ENCODE measurements at regions not wholly inside any gene's neighbourhood (a gene's known extent, or its start where the extent isn't known, plus 50 kb on each side); places are given as distances from the start of the nearest gene placed in this dataset.
"Not testable (repeated sequence)": the region's sequence is repeated elsewhere in the genome, so short reads cannot be mapped to it uniquely, and the experiment has no call there.

DNA sequence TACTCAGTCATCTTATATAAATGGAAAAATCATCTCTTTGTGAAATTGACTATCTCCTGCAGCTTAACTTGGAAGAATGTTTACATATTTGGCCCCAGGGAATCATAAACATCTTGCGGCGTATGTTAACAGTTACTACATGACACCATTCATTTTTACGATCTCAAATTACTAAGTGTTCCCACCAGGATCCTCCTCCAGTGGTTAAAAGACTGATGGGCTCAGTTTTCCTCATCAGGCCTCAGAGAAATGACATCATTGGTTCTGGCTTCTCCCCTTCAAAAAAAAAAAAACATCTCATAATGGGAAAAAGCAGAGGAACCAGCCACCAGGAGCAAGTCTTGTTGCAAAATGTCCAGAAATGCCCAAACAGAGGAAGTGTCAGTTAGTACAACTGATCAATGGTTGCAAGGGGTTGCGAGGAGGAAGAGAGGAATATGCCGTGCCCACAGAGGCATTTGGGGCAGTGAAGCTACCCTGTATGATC lies 70.5 kb upstream of the LIPC start:
- POLR2A ChIA-PET: no interaction called here
- peaks cover 2% of the 10 kb centered on the region for H3K9me3 Mint-ChIP-seq
- no peak overlapping the region for H3K4me3 Mint-ChIP-seq
- CTCF ChIA-PET: no interaction called here
- H3K36me3 Mint-ChIP-seq: no peaks in the 10 kb centered on the region
- H3K4me1 Mint-ChIP-seq (ENCODE audit: low read depth): peaks cover 23% of the 10 kb centered on the region
- H3K27ac Mint-ChIP-seq: no peak overlapping the region
- DNase-seq: no peak
- peaks cover 4% of the 10 kb centered on the region for H3K27me3 Mint-ChIP-seq
- intact Hi-C loops (cut with micrococcal nuclease): no loop called here

GRCh38 chr15:58362262-58362922 lies 69.4 kb upstream of the LIPC start:
- Mint-ChIP-seq H3K4me3 (no peak overlapping the region), H3K9me3 (peaks cover 2% of the 10 kb centered on the region), H3K27ac (no peak overlapping the region), H3K4me1 (ENCODE audit: low read depth) (peaks cover 15% of the 10 kb centered on the region), H3K27me3 (peaks cover 4% of the 10 kb centered on the region), H3K36me3 (no peaks in the 10 kb centered on the region)
- intact Hi-C loops (cut with micrococcal nuclease): no loop called here
- DNase-seq: no peak
- ChIA-PET CTCF (no interaction called here), POLR2A (no interaction called here)

GRCh38 chr15:58363118-58363517 lies 68.7 kb upstream of the LIPC start:
- DNase-seq; H3K36me3 Mint-ChIP-seq; H3K9me3 Mint-ChIP-seq; POLR2A ChIA-PET; intact Hi-C loops (cut with micrococcal nuclease); H3K4me3 Mint-ChIP-seq; CTCF ChIA-PET; H3K4me1 Mint-ChIP-seq (ENCODE audit: low read depth); H3K27me3 Mint-ChIP-seq; H3K27ac Mint-ChIP-seq: not testable (repeated sequence)

- H3K4me1 Mint-ChIP-seq (ENCODE audit: low read depth); H3K27ac Mint-ChIP-seq; H3K9me3 Mint-ChIP-seq; H3K27me3 Mint-ChIP-seq; POLR2A ChIA-PET; CTCF ChIA-PET; intact Hi-C loops (cut with micrococcal nuclease); H3K4me3 Mint-ChIP-seq; H3K36me3 Mint-ChIP-seq; DNase-seq: not testable (repeated sequence)
Observed at GRCh38 chr15:58363673-58364072, 68.1 kb upstream of the LIPC start.

DNA sequence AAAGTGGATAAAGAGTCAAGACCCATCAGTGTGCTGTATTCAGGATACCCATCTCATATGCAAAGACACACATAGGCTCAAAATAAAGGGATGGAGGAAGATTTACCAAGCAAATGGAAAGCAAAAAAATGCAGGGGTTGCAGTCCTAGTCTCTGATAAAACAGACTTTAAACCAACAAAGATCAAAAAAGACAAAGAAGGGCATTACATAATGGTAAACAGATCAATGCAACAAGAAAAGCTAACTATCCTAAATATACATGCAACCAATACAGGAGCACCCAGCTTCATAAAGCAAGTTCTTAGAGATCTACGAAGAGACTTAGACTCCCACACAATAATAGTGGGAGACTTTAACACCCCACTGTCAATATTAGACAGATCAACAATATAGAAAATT lies 66.7 kb upstream of the LIPC start:
- H3K27me3 Mint-ChIP-seq; POLR2A ChIA-PET; intact Hi-C loops (cut with micrococcal nuclease): not testable (repeated sequence)

DNA sequence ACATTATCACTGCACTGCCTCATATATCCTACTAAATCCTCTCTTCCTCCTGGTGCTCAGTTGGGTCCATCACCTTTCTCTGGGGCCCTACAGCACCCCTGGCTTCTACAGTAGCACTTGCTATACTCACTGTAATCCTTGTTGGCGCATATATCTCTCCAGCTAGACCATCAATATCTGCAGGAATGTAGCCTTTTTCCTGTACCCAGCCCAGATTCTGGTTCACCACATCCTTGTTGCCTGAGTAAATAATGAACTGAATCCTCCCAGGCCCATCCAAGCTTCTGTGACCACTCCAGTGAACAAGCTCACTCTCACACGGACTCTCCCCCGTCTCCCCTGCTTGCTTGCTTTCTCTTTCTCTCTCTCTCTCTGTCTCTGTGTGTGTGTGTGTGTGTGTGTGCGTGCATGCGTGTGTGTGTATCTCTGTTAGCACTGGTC lies 62.5 kb upstream of the LIPC start:
- POLR2A ChIA-PET: no interaction called here
- peaks cover 6% of the 10 kb centered on the region for H3K27me3 Mint-ChIP-seq
- CTCF ChIA-PET: no interaction called here
- peaks cover 19% of the 10 kb centered on the region for H3K9me3 Mint-ChIP-seq
- no peak overlapping the region for H3K27ac Mint-ChIP-seq
- H3K4me3 Mint-ChIP-seq: peak overlapping the region; percentile 8
- no peak for DNase-seq
- intact Hi-C loops (cut with micrococcal nuclease): no loop called here
- H3K4me1 Mint-ChIP-seq (ENCODE audit: low read depth): peaks cover 4% of the 10 kb centered on the region
- peaks cover 4% of the 10 kb centered on the region for H3K36me3 Mint-ChIP-seq

More for the DNA sequence above, 66.7 kb upstream of the LIPC start:
- H3K27ac Mint-ChIP-seq; H3K4me1 Mint-ChIP-seq (ENCODE audit: low read depth); H3K36me3 Mint-ChIP-seq; H3K9me3 Mint-ChIP-seq; H3K4me3 Mint-ChIP-seq; DNase-seq: not testable (repeated sequence)
- CTCF ChIA-PET: interaction anchor here (1.1 kb wide), 1 partner anchor 96 kb away, joined by 4 read pairs; no protein-coding TSS in a partner anchor

DNA sequence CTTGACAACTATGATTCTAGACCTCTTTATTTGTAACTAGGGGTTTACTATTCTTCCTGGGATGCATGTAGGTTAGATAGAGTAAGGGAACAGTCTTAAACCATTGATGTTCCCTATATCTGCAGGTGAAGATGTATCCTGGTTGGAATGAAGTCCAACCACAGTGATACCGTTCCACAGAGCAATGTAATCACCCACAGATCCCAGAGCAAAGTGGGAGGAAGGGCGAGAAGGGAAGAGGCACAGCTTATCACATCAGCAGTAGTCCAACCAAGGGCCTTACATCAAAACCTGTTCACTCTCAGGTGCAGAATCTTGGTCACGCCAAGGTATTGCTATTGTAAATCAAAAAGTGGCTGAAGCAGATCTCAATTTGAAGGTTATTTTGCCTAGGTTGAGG lies 61.8 kb upstream of the LIPC start:
- POLR2A ChIA-PET: no interaction called here
- peaks cover 4% of the 10 kb centered on the region for H3K27me3 Mint-ChIP-seq
- intact Hi-C loops (cut with micrococcal nuclease): no loop called here

GRCh38 chr15:58374147-58374546 lies 57.6 kb upstream of the LIPC start:
- peaks cover 8% of the 10 kb centered on the region for H3K4me1 Mint-ChIP-seq (ENCODE audit: low read depth)
- intact Hi-C loops (cut with micrococcal nuclease): no loop called here
- CTCF ChIA-PET: interaction anchor here (0.5 kb wide), 1 partner anchor 57 kb away, joined by 3 read pairs; no protein-coding TSS in a partner anchor

More for the DNA sequence above, 61.8 kb upstream of the LIPC start:
- DNase-seq: no peak
- H3K36me3 Mint-ChIP-seq: peaks cover 4% of the 10 kb centered on the region
- peaks cover 4% of the 10 kb centered on the region for H3K4me1 Mint-ChIP-seq (ENCODE audit: low read depth)
- H3K4me3 Mint-ChIP-seq: no peak overlapping the region
- CTCF ChIA-PET: no interaction called here
- no peak overlapping the region for H3K27ac Mint-ChIP-seq
- peaks cover 17% of the 10 kb centered on the region for H3K9me3 Mint-ChIP-seq

DNA sequence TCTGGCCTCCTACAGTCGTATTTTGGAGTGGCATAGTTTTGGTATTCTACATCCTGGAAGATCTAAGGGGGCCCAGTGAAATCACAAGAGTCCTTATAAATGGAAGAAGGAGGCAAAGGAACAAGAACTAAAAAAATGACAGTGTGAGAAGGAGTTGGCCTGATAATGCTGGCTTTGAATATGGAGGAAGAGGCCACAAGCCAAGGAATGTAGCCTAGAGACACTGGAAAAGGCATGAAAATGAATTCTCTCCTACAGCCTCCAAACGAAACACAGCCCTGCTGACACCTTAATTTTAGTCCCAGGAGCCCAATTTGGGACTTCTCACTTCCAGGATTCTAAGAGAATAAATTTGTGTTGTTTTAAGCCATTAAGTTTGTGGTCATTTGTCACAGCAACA lies 54.6 kb upstream of the LIPC start:
- no peak overlapping the region for H3K4me3 Mint-ChIP-seq
- peaks cover 5% of the 10 kb centered on the region for H3K4me1 Mint-ChIP-seq (ENCODE audit: low read depth)
- peaks cover 9% of the 10 kb centered on the region for H3K27me3 Mint-ChIP-seq
- peaks cover 6% of the 10 kb centered on the region for H3K9me3 Mint-ChIP-seq
- ChIA-PET POLR2A (no interaction called here), CTCF (no interaction called here)
- H3K36me3 Mint-ChIP-seq: peaks cover 4% of the 10 kb centered on the region
- no peak overlapping the region for H3K27ac Mint-ChIP-seq
- intact Hi-C loops (cut with micrococcal nuclease): no loop called here
- DNase-seq: no peak

More at GRCh38 chr15:58374147-58374546, 57.6 kb upstream of the LIPC start:
- no peak for DNase-seq
- peaks cover 9% of the 10 kb centered on the region for H3K27me3 Mint-ChIP-seq
- peaks cover 17% of the 10 kb centered on the region for H3K9me3 Mint-ChIP-seq
- H3K27ac Mint-ChIP-seq: no peak overlapping the region
- peaks cover 4% of the 10 kb centered on the region for H3K36me3 Mint-ChIP-seq
- no peak overlapping the region for H3K4me3 Mint-ChIP-seq
- POLR2A ChIA-PET: no interaction called here

DNA sequence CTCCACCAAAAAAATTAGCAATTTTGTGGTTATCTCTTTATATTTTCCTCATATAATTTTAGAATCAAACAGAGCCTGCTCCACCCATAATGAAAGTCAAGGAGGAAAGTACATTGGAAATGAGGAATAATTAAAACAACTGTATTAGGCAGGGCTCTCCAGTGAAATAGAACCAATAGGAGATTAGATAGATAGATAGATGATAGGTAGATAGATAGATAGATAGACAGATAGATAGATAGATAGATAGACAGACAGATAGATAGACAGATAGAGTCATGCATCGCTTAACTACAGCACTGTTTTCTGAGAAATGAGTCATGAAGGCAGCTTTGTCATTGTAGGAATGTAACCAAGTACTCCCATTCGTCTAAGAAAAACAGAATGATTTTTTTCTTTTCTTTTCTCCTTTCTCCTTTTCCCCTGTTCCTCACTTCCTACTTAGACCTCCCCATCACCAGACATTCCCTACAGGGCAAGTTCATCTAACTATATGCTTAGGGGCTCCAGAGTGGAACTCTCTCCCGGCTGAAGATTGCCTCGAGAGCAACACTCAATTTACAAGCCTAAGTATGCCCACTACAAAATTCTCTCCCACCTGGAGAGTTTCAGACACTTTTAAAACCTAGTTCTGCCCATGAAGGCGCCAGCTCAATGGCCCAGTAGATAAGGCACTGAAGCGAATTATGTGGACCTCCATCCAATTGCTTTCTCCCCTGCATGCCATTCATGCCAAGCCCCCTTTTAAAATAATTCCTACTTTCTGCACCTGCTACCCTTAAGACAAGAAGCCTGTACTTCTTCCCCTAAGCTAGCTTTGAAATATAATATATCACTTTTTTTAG lies 53.3 kb upstream of the LIPC start:
- H3K4me3 Mint-ChIP-seq: no peak overlapping the region
- ChIA-PET CTCF (no interaction called here), POLR2A (no interaction called here)
- no peak overlapping the region for H3K27ac Mint-ChIP-seq
- DNase-seq: no peak
- H3K9me3 Mint-ChIP-seq: peaks cover 3% of the 10 kb centered on the region
- intact Hi-C loops (cut with micrococcal nuclease): no loop called here
- H3K36me3 Mint-ChIP-seq: peaks cover 1% of the 10 kb centered on the region
- peaks cover 9% of the 10 kb centered on the region for H3K27me3 Mint-ChIP-seq
- H3K4me1 Mint-ChIP-seq (ENCODE audit: low read depth): peaks cover 5% of the 10 kb centered on the region

GRCh38 chr15:58379454-58379853 lies 52.3 kb upstream of the LIPC start:
- POLR2A ChIA-PET; H3K27ac Mint-ChIP-seq; H3K9me3 Mint-ChIP-seq; CTCF ChIA-PET; H3K27me3 Mint-ChIP-seq; intact Hi-C loops (cut with micrococcal nuclease); H3K36me3 Mint-ChIP-seq; DNase-seq; H3K4me3 Mint-ChIP-seq: not testable (repeated sequence)
- H3K4me1 Mint-ChIP-seq (ENCODE audit: low read depth): peaks cover 14% of the 10 kb centered on the region

DNA sequence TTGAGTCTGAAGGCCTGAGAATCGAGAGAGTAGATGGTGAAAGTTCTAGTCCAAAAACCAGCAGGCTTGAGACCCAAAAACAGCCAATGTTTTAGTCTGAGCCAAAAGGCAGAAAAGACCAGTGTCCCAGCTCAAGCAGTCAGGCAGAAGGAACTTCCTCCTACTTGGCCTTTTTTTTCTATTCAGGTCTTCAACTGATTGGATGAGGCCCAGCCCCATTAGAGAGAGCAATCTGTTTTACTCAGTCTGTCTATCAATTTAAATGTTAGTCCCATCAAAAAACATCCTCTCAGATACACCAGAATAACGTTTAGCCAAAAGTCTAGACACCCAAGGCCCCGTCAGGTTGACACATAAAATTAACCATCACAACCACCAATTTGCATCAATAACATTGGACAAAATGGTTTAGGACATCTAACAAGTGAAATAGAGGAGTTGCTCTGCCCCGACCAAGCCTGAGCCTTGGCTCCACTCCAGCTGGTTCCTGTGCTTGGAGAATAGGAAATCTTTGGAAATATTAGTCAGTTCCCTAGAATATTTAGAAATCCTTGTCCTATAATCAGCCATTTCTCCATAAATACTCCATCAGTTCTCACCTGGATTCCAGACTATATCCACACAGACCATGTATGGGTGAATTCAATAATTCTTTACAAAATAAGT lies 51.4 kb upstream of the LIPC start:
- H3K4me1 Mint-ChIP-seq (ENCODE audit: low read depth): peaks cover 15% of the 10 kb centered on the region
- H3K4me3 Mint-ChIP-seq: no peak overlapping the region
- H3K27me3 Mint-ChIP-seq: peaks cover 4% of the 10 kb centered on the region
- no peak for DNase-seq
- intact Hi-C loops (cut with micrococcal nuclease): no loop called here
- H3K36me3 Mint-ChIP-seq: no peaks in the 10 kb centered on the region
- H3K27ac Mint-ChIP-seq: no peak overlapping the region
- CTCF ChIA-PET: no interaction called here
- no peaks in the 10 kb centered on the region for H3K9me3 Mint-ChIP-seq
- POLR2A ChIA-PET: no interaction called here

Measured in activated CD4-positive, alpha-beta memory T cell treated with anti-CD3 and anti-CD28 coated beads for 36 hours (primary cell).